OCI-LY7 (cell line): ENCODE measurements at regions not wholly inside any gene's neighbourhood (a gene's known extent, or its start where the extent isn't known, plus 50 kb on each side); places are given as distances from the start of the nearest gene placed in this dataset.

Experiments used
- EZH2phosphoT487 ChIP-seq: fragments of 200-600 bp; sonication (generic); IDR thresholded peaks from 2 replicates; pipeline ENCODE4 v1.6.1; 2018; ENCODE audit warnings: low read depth, borderline replicate concordance, mild to moderate bottlenecking, mixed run types, antibody characterized with exemption, low read length, moderate library complexity, mixed read lengths
- TF ChIP-seq, protein P1 (sequence below): fragments of 200-600 bp; sonication (generic); conservative IDR thresholded peaks from 2 replicates; pipeline ENCODE4 v1.5.1; 2014; ENCODE audit warnings: mild to moderate bottlenecking, antibody characterized with exemption, low read length, moderate library complexity, mixed read lengths

GRCh38 chr5:3522491-3522890 is 73.1 kb upstream of the IRX1 start:
- TF ChIP-seq, protein P1, sequence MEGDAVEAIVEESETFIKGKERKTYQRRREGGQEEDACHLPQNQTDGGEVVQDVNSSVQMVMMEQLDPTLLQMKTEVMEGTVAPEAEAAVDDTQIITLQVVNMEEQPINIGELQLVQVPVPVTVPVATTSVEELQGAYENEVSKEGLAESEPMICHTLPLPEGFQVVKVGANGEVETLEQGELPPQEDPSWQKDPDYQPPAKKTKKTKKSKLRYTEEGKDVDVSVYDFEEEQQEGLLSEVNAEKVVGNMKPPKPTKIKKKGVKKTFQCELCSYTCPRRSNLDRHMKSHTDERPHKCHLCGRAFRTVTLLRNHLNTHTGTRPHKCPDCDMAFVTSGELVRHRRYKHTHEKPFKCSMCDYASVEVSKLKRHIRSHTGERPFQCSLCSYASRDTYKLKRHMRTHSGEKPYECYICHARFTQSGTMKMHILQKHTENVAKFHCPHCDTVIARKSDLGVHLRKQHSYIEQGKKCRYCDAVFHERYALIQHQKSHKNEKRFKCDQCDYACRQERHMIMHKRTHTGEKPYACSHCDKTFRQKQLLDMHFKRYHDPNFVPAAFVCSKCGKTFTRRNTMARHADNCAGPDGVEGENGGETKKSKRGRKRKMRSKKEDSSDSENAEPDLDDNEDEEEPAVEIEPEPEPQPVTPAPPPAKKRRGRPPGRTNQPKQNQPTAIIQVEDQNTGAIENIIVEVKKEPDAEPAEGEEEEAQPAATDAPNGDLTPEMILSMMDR, result no peak
- no peak for TF ChIP-seq EZH2phosphoT487
